Muscle of arm (tissue), 1 donor: ENCODE measurements at regions not wholly inside any gene's neighbourhood (a gene's known extent, or its start where the extent isn't known, plus 50 kb on each side); places are given as distances from the start of the nearest gene placed in this dataset.

ENCODE experiments used
- DNase-seq: peaks from one replicate; pipeline ENCODE4 v3.0.0-alpha.2; 2013

DNA sequence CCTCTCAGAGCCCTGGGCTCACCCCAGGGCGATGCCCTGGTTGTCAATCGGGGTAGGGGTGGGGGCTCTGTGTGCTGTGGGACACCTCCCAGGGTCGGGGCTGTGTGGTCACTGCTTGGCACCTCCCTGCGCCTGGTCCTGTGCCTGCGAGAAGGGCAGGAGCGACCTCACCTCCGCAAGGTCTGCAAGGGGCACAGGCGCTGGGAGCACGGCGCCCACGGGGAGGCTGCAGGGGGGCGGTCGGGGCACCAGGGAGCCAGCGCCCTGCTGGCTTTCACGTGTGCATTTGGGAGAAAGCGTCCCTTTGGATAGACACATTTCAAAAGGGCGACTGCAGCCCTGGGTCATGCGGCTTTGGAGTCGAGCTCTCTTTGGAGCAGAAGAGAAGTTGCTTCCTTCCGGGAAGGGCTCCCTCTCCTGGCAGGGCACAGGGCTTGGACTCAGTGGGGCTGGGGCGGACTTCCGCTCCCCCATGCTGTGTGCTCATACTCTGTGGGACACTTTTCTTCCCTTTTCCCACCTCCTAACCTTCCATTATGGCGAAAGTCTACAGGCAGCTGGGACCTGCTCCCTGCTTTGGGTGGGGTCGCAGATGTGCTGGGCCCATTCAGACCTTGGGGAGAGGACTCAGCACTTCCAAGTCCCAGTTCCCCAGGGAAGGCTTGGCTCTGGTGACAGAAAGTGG is 52.9 kb upstream of the SLC28A3 start:
- no peak for DNase-seq

DNA sequence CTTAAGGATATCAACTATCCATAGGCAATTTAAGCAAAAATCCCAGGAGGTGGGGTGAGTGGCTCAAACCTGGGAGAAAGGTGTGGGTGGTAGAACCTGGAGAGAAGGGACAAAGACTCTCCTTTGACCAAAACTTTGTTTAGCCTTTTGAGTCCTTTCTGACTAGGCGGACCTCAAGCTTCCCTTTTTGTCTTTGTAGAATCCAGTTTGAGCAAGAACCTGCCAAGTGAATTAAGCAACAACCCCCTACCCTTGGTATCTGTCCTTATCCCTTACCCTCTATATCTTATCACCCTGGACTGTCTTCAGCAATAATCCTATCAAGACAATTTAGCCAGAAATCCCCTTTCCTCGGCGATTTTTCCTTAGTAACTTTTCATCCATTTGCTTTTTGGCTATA is 53.5 kb upstream of the SLC28A3 start:
- no peak for DNase-seq

DNA sequence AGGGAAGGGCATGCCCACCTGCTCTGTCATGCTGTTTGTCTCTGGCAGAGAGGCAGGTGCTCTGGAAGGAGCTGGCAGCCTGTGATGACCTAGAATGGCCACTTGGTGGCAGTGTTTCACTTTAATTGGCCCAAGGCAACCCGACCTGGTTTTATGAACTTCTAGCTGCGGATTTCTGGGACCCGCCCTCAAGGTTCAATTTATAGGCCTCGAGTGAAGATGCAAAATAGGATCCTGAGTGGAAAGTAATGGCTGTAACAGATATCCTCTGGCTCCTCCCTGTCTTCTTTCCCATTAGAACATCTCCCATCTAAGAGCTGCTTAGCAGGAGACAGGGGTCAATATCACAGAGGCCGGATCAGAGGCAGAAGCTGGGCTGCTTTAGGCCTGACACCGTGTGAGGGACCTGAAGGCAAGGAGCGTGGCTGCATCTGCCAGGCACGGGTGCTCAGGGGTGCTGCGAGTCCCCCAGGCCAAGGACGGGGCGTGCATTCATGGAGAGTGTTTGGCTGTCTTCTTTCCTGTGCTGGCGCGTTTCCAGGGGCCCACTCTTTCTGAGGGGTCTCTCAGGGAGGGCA is 56.7 kb upstream of the SLC28A3 start:
- DNase-seq, result peak; percentile 81

DNA sequence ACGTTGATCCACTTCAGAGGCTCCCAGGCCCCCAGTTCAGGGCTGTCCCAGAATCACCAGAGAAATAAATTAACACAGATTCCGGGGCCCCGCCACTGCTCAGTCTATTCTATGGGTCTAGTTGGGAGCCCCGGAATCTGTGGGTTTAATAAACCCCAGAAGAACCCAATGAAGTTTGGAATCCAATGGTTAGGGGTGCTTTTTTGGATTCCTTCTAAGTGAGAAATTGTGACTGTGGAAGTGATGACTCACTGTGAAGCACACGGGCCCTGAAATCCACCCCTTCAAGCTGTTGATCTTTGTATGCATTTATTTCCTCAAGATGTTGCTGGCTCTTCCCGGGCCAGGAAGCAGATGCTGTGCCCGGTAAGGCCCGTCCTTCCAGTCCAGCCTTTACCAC is 57.3 kb upstream of the SLC28A3 start:
- no peak for DNase-seq

DNA sequence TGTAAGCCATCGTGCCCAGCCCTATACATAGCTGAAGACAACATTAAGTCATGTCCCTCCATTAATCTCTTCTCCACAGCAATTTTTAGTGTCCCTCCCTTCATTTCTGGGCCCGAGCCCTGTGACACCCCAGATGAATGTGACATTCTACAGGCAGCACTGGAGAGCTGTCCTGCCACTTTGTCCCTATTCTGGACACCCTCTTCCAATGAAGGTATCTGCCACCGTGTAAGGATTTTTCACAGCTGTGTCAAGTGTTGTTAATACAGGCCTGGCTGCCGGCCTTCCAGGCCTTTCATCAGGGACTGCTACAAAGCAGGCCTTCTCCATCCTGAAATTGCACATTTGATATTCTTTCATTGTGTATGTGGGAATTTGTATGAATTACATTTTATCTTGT is 62.0 kb upstream of the SLC28A3 start:
- DNase-seq, result no peak

DNA sequence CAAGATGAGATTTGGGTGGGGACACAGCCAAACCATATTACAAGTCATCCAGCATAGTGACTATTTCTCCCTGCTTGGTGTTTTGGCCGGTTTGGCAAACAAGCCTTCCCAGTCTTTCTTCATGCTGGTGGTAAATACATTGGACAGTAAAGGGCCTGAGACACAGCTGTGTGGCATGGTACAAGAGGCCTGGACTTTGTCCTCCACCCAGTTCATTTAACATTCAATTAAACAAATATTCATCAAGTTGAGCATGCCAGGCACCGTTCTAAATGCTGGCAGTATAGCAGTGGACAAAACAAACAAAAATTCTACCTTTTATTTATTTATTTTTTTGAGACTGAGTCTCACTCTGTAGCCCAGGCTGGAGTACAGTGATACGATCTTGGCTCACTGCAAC is 62.7 kb upstream of the SLC28A3 start:
- no peak for DNase-seq

DNA sequence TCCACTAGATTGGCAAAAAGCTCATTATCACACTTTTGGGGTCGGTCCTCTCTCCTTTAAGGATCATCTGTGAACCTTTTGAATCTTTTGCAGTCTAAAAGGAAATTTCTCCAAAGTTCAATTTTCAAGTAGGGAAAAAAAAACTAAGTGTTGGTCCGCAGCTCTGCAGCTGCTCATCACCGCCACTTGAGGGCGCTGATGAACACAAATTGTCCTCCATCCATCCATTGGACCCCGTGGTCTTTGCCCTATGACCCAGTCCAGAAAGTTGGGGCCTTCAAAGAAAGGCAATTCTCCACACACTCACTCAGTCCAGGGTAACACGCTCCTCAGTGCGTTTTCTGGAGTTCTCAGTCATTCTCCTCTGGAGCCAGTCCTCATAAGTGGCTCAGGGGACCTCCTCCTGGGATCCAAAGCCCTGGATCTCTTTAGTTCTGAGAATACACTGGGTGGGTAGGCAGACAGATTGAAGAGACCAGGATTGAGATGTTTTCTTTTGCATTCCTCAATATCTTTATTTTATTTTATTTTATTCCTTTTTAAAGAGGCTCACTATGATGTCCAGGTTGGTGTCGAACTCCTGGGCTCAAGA is 63.6 kb upstream of the SLC28A3 start:
- DNase-seq, result no peak

DNA sequence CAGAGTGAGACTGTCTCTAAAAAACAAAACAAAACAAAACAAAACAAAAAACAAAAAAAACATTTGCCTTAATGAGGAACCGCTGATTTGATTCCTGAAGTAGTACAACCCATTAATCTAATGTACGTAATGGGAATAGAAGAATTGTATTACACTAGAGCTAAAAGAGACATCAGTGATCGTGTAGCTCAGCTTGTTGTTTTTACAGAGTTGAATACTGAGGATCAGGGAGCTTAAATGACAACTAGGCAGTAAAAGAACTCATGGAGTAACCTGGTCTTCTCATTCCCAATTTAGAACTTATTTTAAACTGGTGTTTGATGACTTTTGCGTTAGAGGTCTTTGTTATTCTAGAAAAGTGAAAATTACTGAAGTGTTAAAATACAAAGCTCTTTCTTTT is 65.1 kb upstream of the SLC28A3 start:
- no peak for DNase-seq

DNA sequence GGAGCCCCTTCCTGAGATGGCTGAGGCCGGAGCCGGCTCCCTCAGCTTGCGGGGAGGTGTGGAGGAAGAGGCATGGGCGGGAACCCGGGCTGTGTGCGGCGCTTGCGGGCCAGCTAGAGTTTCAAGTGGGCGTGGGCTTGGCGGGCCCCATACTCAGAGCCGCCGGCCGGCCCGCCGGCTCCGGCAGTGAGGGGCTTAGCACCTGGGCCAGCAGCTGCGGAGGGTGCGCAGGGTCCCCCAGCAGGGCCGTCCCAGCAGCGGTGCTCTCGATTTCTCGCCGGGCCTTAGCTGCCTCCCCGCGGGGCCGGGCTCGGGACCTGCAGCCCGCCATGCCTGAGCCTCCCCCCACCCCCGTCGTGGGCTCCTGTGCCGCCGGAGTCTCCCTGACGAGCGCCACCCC is 67.9 kb upstream of the SLC28A3 start:
- DNase-seq, result no peak

DNA sequence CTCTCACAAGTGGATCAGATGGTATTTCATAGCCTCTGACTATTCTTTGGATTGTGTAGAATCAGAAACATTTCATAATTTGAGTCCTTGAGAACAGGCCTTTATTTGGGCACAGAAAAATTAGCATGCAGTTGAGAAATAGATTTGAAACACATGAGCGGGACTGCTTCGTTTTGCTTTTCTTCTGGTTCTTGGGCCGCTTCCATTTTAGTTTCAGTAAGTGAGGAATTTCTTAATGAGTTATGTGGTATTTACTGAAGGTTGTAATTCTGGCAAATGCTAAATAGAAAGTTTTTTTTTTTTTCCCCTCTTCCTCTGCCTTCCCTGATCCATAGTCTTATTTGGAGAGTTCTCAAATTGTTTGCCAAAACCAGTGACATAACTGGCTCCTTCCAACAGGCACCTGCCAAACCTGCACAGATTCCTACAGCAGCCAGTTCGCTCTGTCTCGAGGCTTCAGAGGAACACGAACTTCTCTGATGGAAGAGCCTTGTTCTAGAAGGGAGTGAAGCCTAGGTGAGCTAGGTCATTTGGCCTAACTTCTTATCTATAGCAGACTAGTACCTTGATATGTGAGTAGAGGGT is 71.2 kb upstream of the SLC28A3 start:
- no peak for DNase-seq

DNA sequence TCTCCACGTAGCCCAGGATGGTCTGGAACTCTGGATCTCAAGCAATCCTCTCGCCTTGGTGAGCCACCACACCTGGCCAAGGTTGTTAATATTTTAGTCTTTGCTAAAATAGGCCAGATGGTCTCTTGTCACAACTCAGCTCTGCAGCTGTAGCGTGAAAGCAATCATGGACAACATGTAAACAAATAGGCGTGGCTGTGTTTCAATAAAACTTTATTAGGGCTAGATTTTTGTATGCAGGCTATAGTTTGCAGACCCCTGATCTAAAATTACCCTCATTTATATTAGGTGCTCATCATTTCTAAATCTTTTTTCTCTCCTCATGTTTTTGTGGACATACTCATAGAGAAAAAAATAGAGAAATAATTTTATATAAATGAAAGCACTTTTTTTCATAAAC is 72.1 kb upstream of the SLC28A3 start:
- DNase-seq, result no peak

DNA sequence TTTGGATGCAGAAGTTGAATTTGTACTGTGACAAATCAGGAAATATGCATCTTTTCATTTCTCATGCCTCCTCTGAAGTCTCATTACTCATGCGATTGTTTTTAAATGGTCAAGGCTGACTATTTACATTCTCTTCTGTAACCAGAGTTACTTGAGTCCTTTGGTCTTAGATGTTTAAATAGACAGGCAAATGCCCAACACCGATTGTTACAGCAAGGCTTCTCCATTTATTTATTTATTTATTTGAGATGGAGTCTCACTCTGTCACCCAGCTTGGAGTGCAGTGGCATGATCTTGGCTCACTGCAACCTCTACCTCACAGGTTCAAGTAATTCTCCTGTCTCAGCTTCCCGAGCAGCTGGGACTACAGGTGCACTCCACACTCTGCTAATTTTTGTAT is 72.7 kb upstream of the SLC28A3 start:
- DNase-seq, result no peak

DNA sequence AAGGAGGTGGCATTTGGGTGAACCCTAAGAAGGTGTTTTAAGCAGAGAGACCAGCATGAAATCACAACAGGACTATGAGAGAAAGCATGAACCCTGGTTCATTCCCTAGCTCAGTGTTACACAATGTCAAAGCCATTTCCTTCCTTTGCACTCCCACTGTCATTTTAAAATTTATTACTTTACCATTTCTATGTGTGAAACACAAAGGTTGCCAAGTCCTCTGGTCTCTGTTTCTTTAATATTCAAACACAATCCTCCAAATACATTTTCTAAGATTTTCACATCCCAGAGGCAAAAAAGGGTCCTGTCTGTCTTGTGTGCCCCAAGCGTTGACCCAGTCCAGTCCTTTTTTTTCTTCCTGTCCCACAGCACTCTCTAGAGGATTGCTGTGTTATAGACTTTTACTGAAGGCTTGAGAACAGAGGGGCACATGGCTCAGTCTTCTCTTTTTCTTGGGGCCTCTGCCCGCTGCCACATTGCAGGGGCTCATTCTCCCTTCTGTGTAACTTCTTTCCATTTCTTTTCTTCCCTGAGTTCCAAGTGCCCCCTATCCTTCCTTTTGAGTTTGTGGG is 78.6 kb upstream of the SLC28A3 start:
- no peak for DNase-seq

DNA sequence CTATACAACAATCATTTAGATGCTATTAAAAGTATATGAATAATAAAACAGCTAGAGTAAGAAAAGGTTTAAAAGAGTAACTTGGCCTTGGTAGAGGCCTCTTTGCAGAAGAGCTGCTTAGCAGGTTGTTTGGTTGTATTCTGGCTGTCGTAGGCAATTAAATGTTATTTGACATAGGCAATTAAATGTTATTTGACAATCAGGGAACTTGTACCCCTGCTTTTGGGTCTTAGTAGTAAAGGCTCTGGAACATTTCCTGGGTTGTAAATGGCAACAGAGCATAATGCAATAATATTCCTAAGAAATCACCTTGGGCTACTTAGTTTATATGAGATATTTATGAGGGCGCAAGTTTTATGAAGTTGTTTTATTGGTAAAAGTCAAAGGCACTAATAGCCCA is 84.4 kb upstream of the SLC28A3 start:
- no peak for DNase-seq

DNA sequence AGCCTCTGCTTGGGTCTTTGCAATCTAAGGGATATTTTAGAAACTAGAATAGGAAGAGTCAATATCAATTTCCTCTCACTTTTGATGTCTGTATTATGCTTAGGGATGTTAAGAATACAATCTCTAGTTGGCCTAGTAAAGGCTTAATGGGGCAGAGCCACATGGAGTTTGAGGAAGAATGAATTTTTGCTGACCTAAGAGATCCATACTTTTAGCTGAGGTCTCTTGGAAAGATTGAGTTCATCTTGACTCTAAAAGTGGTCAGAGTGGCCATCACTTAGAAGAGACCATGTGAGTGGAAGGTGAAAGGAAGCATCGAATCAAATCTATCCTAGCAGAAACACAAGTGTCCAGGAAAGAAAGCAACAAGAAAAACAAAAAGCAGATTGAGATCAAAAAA is 92.2 kb upstream of the SLC28A3 start:
- no peak for DNase-seq

DNA sequence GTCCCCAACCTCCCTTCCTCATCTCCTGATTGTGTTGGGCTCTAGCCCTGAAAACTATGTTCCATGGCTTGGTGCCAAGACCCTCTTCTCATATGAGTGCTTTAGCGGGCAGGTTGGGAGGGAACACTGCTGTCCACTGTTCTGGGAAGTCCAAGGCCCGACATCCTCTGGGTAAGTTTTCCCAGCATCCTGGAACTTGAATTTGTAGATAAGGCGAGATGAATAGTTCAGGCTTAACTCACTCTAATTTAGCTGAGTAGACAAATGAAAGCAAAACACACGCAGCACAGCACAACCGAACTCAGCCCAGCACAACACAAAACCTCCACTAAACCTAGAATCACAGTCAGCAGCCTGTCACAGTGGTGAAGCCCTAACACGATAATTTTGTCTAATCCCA is 95.3 kb upstream of the SLC28A3 start:
- DNase-seq, result no peak

DNA sequence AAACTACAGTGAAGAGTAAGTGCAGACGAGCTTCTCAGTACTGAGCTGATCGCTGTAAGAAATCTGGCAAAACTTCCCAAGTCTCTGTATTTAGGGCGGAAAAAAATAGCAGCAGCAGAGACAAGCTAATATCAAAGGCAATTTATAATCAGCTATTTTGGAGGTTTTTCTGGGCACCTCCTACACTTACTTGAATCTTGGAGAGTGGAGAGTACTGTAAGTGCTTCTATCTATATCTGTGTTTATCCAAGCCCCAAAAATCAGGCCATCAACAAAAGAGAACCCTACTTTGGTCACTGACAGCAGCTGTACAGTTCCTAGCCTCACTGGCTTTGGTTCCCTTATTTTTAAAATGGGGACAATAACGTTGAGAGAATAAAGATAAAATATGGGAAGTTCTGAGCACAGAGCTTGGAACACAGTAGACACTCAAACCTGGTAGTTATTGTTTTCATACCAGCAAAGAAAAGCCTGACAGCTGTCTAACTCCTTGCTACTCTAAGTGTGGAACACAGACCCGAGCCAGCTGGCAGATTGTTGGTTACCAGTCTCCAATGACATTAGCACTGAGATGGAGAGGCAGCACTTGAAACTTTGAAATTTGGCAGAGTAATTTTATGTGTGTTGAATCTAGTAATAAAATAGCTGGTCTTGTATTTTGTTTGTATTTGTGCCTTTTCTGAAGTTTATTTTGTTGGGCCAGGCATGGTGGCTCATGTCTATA is 96.0 kb upstream of the SLC28A3 start:
- peak; percentile 25 for DNase-seq

DNA sequence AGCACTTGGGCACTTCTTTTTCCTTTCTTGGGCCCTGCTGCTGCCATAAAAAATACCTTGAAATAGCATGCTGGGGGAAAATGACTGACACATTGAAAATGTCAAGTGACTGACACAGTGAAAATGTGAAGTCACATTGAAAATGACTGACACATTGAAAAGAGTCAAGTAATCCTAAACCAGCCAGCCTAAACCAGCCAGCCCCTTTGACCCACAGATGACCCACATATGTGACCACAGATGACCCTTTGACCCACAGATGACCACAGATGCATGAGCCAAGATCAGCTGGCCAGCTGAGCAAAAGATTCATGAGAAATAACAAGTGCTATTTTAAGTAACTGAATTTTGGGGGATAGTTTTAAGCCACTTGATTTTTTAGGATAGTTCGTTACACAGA is 97.8 kb upstream of the SLC28A3 start:
- no peak for DNase-seq

DNA sequence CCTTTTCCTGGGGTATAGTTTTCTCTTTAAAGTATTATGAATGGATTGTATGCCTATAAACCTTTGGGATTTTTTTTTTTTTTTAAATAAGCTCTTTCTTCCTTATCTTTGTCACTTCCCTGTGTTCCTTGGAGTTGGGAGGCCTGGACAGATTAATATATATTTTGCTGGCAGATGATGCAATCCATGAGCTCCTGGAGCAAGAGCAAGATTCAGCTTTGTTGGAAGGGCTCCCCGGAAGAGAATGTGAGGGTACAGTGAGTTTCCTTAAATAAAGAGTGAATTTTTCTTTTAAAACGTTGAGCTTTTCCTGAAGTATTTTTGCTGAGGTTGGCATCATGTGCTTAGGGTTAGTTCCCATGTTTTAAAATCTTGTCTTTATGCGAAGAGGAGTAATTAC is 98.7 kb upstream of the SLC28A3 start:
- DNase-seq, result no peak

DNA sequence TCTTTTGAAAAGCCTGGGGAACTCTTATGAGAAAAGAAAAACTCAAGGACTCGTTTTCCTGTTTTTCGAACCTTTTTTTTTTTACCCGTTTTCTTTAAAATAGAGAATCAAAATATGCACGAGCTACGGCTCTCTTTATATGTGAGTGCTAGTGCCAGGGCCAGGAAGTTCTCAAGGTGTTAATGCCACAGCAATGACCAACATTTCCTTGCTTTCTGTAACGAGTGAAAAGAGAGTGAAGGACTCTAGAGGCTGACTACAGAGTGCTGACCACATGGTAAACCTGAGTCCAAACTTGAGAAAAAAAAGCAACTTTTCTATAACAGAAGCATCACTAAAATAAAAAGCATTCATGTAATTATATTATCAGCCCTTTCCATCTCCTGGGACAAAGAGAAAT is 102.2 kb upstream of the SLC28A3 start:
- DNase-seq, result no peak

DNA sequence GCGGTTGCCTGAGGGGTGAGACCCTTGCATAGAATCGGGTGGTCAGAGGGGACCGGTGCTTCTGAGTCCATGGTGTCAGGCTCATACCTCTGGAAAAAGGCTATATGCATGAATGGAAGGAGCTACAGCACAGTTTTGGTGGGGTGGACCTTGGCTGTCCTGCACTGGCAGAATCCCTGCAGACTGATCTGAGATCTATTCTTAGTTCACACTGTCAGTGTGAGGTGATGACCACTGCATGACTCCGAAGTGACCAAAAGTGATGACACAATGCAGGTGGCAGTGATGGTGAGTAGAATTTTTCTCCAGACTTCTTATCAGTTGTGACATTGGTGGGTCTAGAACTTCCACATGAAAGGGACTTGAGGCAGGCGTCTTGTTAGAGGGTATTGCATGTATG is 105.2 kb upstream of the SLC28A3 start:
- no peak for DNase-seq

DNA sequence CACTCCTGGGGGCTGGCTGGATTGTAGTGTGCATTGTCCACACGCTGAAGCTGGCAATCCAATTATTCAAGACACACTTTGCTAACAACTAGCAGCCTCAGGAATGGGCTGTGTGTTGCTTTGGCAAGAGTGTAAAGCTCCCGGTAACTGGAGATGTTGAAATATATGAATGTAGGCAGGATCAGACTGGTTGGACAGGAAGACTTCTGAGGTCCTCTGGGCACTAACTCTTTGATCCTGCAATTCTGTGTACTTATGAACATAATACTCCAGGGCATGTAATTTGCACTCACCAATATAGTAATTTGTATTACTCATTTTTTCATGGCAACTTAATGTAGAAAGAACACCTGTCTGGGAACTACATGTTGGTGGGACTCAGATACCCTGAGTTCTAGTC is 106.7 kb upstream of the SLC28A3 start:
- no peak for DNase-seq

DNA sequence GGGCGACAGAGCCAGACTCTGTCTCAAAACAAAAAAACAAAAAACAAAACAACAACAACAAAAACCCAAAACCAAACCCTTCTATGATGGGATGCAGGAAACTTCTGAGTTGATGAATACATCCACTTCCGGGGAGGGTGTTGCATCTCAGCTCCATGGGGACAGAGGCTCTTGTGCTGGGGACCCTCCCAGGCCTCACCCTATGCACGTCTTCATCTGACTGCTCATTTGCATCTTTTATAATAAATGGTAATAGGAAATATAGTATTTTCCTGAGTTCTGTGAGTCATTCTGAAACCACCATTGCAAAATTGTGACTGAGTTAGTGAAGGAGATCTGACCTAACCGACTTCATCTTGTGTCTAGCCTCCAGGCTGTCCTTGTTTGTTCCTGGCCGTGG is 109.5 kb upstream of the SLC28A3 start:
- no peak for DNase-seq
